Astrocyte of the cerebellum (primary cell): ENCODE measurements at regions not wholly inside any gene's neighbourhood (a gene's known extent, or its start where the extent isn't known, plus 50 kb on each side); places are given as distances from the start of the nearest gene placed in this dataset.
A peak's percentile ranks its signal among the peaks of the same experiment; 100 is the strongest.
"Not testable (repeated sequence)": the region's sequence is repeated elsewhere in the genome, so short reads cannot be mapped to it uniquely, and the experiment has no call there.

Source experiments
- DNase-seq: peaks from one replicate; pipeline ENCODE4 v3.0.0-alpha.2; 2011; ENCODE audit warnings: low read depth
- H3K4me3 ChIP-seq: 2 replicates; pipeline ENCODE4 v1.5.1; 2011; ENCODE audit warnings: mild to moderate bottlenecking, low read depth, low read length, moderate library complexity
- in situ Hi-C: cut with HindIII; loops from 2 replicates; pipeline ENCODE4 v1.10.0; 2017; ENCODE audit warnings: low sequenced_read_pairs
- TF ChIP-seq, protein P1 (sequence below): IDR thresholded peaks from 2 replicates; pipeline ENCODE4 v1.5.1; 2012; ENCODE audit warnings: low read length, low read depth, moderate library complexity, mild to moderate bottlenecking; ENCODE audit errors: missing control alignments

DNA sequence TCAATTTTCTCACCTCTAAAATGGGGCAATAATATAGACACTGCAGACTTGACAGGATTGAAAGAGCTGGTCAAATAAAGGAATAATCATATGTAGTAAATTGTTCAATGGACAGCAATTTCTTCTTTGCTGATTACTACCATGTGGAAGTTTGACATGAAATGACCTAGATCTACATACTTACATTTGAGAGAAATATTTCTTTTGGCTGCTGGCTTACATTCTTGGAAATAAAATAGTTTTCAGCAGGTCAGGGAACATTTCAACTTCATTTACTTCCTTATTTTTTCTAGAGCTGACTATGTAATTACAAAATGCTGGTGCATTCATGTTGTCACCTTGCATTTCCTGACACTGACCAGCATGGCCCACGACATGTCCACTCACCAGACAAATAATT lies 294.6 kb upstream of the MIR17HG start:
- in situ Hi-C loops: no loop called here
- TF ChIP-seq, protein P1, sequence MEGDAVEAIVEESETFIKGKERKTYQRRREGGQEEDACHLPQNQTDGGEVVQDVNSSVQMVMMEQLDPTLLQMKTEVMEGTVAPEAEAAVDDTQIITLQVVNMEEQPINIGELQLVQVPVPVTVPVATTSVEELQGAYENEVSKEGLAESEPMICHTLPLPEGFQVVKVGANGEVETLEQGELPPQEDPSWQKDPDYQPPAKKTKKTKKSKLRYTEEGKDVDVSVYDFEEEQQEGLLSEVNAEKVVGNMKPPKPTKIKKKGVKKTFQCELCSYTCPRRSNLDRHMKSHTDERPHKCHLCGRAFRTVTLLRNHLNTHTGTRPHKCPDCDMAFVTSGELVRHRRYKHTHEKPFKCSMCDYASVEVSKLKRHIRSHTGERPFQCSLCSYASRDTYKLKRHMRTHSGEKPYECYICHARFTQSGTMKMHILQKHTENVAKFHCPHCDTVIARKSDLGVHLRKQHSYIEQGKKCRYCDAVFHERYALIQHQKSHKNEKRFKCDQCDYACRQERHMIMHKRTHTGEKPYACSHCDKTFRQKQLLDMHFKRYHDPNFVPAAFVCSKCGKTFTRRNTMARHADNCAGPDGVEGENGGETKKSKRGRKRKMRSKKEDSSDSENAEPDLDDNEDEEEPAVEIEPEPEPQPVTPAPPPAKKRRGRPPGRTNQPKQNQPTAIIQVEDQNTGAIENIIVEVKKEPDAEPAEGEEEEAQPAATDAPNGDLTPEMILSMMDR: no peak
- DNase-seq: no peak
- H3K4me3 ChIP-seq: no peak overlapping the region

DNA sequence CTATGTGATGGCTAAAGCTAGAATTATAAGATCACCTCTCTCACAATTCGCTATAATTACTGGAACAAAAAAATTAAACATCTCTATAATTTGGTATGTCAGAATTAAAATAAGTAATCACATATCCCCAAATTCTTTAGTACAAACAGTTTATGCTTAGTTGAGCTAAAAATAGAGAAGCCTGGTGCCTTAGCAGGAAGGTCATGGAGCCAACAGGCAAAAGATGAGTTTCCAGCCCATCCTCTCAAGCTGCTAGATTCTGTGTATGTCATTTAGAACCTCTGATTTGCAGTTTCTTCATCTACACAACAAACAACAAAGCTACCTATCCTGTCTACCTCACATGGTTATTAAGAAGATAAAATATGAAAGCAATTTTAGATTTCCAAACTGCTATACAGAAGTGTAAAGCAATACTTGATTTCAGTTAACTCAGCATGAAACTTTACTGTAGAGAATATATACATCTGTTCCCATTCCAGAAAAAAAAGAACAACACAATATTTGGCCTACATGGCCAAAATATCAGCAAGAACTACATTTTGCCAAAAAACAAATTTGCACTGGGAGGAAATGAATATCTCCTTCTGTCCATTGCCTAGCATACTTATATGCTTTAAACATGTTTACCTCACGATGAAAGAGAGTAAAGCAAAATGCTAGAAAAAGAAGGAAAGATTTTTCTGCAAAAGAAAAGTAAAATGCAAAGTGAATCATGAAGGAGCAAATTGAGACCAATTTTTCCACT lies 294.0 kb upstream of the MIR17HG start:
- no peak for DNase-seq
- in situ Hi-C loops: no loop called here
- TF ChIP-seq, protein P1: no peak
- no peak overlapping the region for H3K4me3 ChIP-seq

GRCh38 chr13:91054902-91055301 lies 292.6 kb upstream of the MIR17HG start:
- TF ChIP-seq, protein P1: no peak
- H3K4me3 ChIP-seq: no peak overlapping the region
- DNase-seq: no peak
- in situ Hi-C loops: no loop called here

DNA sequence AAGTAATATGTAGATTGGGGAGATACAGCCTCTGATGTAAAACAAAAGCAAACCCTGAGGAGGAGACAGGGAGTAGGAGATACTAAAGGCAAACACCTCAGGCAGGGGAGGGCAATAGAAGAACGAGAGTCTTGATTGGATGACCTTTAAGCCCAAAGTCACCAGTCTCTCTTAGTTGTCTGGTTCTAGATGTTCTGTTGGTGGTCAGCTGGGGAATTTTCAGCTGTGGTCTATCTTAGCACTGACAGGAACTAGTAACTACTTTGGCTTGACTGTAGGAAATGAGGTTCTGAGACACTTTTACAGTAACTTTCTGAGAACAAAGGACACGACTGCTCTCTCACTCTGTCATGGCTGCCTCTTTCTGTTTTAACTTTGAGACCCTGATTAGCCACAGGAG lies 290.7 kb upstream of the MIR17HG start:
- no peak for DNase-seq
- TF ChIP-seq, protein P1: no peak
- no peak overlapping the region for H3K4me3 ChIP-seq
- in situ Hi-C loops: no loop called here

- DNase-seq, H3K4me3 ChIP-seq, in situ Hi-C loops: not testable (repeated sequence)
Measured at GRCh38 chr13:91057507-91057906, 290.0 kb upstream of the MIR17HG start.

- in situ Hi-C loops: no loop called here
- no peak overlapping the region for H3K4me3 ChIP-seq
- peak; percentile 19 for DNase-seq
- TF ChIP-seq, protein P1: no peak
Measured at GRCh38 chr13:91058066-91058465, 289.4 kb upstream of the MIR17HG start.

DNA sequence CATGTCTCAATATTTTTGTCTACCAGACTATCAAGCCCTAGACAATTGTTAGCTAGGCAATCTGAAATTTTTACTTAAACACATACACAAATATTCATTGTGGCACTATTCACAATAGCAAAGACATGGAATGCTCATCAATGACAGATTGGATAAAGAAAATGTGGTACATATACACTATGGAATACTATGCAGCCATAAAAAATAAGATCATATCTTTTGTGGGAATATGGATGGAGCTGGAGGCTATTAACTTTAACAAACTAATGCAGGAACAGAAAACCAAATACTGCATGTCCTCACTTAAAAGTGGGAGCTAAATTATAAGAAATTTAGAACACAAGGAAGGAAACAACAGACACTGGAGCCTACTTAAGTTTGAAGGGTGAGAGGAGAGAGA lies 288.6 kb upstream of the MIR17HG start:
- DNase-seq: no peak

More for the DNA sequence above, 288.6 kb upstream of the MIR17HG start:
- no peak overlapping the region for H3K4me3 ChIP-seq
- TF ChIP-seq, protein P1: no peak
- in situ Hi-C loops: no loop called here
